A549 (cell line): ENCODE measurements at regions not wholly inside any gene's neighbourhood (a gene's known extent, or its start where the extent isn't known, plus 50 kb on each side); places are given as distances from the start of the nearest gene placed in this dataset.

Source experiments
- E2F6 ChIP-seq: IDR thresholded peaks from 2 replicates; pipeline ENCODE4 v1.6.1; 2012; ENCODE audit warnings: low read depth, borderline replicate concordance
- EHMT2 ChIP-seq: fragments of 200-600 bp; sonication (generic); IDR thresholded peaks from 2 replicates; pipeline ENCODE4 v1.6.1; 2016; ENCODE audit warnings: antibody characterized with exemption, low read depth, mild to moderate bottlenecking, moderate library complexity
- POLR2A ChIP-seq: IDR thresholded peaks from 2 replicates; pipeline ENCODE4 v1.6.1; 2012; ENCODE audit warnings: mild to moderate bottlenecking, low read length
- TF ChIP-seq, protein P1 (sequence below): fragments of >200 bp; sonication (Bioruptor Twin); formaldehyde crosslinking; IDR thresholded peaks from 3 replicates; pipeline ENCODE4 v1.5.1; 2016
- TF ChIP-seq, protein P2 (sequence below): fragments of 200-600 bp; sonication (generic); IDR thresholded peaks from 2 replicates; pipeline ENCODE4 v1.6.1; 2016; ENCODE audit warnings: antibody characterized with exemption, mild to moderate bottlenecking, moderate library complexity

DNA sequence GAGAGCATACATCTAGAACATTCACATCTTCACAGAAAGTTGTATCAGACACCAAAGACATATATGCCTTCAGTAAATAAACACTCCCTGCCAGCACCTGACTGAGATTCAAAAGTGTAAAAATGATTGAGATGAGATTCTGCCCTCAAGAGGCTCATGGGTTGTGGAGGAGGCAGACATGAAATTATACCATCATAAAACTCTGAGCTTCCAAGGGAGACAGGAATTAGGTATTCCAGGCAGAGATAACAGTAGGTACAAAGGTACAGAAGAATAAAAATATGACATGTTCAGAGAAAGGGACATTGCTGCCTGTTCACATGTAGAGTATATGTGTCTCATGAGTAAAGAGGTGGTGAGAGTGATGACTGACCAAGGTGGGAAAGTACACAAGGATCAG lies 322.3 kb downstream of the OSR1 start:
- TF ChIP-seq EHMT2 (no peak), POLR2A (no peak), E2F6 (no peak)
- TF ChIP-seq, protein P1, sequence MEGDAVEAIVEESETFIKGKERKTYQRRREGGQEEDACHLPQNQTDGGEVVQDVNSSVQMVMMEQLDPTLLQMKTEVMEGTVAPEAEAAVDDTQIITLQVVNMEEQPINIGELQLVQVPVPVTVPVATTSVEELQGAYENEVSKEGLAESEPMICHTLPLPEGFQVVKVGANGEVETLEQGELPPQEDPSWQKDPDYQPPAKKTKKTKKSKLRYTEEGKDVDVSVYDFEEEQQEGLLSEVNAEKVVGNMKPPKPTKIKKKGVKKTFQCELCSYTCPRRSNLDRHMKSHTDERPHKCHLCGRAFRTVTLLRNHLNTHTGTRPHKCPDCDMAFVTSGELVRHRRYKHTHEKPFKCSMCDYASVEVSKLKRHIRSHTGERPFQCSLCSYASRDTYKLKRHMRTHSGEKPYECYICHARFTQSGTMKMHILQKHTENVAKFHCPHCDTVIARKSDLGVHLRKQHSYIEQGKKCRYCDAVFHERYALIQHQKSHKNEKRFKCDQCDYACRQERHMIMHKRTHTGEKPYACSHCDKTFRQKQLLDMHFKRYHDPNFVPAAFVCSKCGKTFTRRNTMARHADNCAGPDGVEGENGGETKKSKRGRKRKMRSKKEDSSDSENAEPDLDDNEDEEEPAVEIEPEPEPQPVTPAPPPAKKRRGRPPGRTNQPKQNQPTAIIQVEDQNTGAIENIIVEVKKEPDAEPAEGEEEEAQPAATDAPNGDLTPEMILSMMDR: no peak
- TF ChIP-seq, protein P2, sequence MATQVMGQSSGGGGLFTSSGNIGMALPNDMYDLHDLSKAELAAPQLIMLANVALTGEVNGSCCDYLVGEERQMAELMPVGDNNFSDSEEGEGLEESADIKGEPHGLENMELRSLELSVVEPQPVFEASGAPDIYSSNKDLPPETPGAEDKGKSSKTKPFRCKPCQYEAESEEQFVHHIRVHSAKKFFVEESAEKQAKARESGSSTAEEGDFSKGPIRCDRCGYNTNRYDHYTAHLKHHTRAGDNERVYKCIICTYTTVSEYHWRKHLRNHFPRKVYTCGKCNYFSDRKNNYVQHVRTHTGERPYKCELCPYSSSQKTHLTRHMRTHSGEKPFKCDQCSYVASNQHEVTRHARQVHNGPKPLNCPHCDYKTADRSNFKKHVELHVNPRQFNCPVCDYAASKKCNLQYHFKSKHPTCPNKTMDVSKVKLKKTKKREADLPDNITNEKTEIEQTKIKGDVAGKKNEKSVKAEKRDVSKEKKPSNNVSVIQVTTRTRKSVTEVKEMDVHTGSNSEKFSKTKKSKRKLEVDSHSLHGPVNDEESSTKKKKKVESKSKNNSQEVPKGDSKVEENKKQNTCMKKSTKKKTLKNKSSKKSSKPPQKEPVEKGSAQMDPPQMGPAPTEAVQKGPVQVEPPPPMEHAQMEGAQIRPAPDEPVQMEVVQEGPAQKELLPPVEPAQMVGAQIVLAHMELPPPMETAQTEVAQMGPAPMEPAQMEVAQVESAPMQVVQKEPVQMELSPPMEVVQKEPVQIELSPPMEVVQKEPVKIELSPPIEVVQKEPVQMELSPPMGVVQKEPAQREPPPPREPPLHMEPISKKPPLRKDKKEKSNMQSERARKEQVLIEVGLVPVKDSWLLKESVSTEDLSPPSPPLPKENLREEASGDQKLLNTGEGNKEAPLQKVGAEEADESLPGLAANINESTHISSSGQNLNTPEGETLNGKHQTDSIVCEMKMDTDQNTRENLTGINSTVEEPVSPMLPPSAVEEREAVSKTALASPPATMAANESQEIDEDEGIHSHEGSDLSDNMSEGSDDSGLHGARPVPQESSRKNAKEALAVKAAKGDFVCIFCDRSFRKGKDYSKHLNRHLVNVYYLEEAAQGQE: no peak
